PC-3 (cell line): ENCODE measurements at regions not wholly inside any gene's neighbourhood (a gene's known extent, or its start where the extent isn't known, plus 50 kb on each side); places are given as distances from the start of the nearest gene placed in this dataset.
A peak's percentile ranks its signal among the peaks of the same experiment; 100 is the strongest.

Experiments used
- ATAC-seq: fragments of 200-7000 bp; cut with Tn5 transposase; 2 replicates; pipeline ENCODE4 v1.9.1; 2020; ENCODE audit warnings: mild to moderate bottlenecking, moderate library complexity
- BruUV-seq: library from RNA; stranded (reverse); fragments of 400-500 nt; replicated peaks from 2 replicates; lab custom pipeline; 2021; lab: Mats Ljungman, UMichigan
- CTCF ChIA-PET: fragments of 300-600 bp; sonication (Branson Sonifier 250); formaldehyde crosslinking; loops from one replicate; lab custom pipeline; 2022; ENCODE audit warnings: antibody characterized with exemption; lab: Charles Lee
- POLR2A ChIA-PET: fragments of 300-600 bp; sonication (Branson Sonifier 250); formaldehyde crosslinking; loops from one replicate; lab custom pipeline; 2022; ENCODE audit warnings: antibody characterized with exemption; ENCODE audit not compliant: unreplicated experiment; lab: Charles Lee
- DNase-seq: peaks from one replicate; pipeline ENCODE4 v3.0.0-alpha.2; 2015
- H2AFZ ChIP-seq: fragments of 300-600 bp; sonication (generic); 2 replicates; pipeline ENCODE4 v1.6.0; 2016; ENCODE audit warnings: antibody characterized with exemption, low read length
- H3F3A ChIP-seq: fragments of 300-600 bp; sonication (generic); one replicate; pipeline ENCODE4 v1.6.0; 2017; ENCODE audit warnings: antibody characterized with exemption, low read length, control low read depth, mild to moderate bottlenecking; ENCODE audit not compliant: unreplicated experiment
- H3K27ac ChIP-seq: fragments of 300-600 bp; sonication (generic); 2 replicates; pipeline ENCODE4 v1.5.1; 2016; ENCODE audit warnings: mild to moderate bottlenecking, low read length
- H3K27me3 ChIP-seq: fragments of 300-600 bp; sonication (generic); 2 replicates; pipeline ENCODE4 v1.6.1; 2016; ENCODE audit warnings: low read length, mixed read lengths
- H3K36me3 ChIP-seq: fragments of 300-600 bp; sonication (generic); 2 replicates; pipeline ENCODE4 v1.6.1; 2016; ENCODE audit warnings: low read depth, mixed run types, low read length, mixed read lengths
- H3K4me1 ChIP-seq: fragments of 300-600 bp; sonication (generic); 2 replicates; pipeline ENCODE4 v1.5.1; 2016; ENCODE audit warnings: low read length; ENCODE audit not compliant: insufficient read depth
- H3K4me2 ChIP-seq: fragments of 300-600 bp; sonication (generic); 2 replicates; pipeline ENCODE4 v1.6.0; 2016; ENCODE audit warnings: low read length
- H3K4me3 ChIP-seq: fragments of 300-600 bp; sonication (generic); 2 replicates; pipeline ENCODE4 v1.5.1; 2016; ENCODE audit warnings: mild to moderate bottlenecking, low read length, mixed read lengths
- H3K79me2 ChIP-seq: fragments of 300-600 bp; sonication (generic); 2 replicates; pipeline ENCODE4 v1.6.1; 2017; ENCODE audit warnings: low read length, mixed read lengths
- H3K9ac ChIP-seq: fragments of 300-600 bp; sonication (generic); 2 replicates; pipeline ENCODE4 v1.6.0; 2016; ENCODE audit warnings: mild to moderate bottlenecking, low read length
- H3K9me2 ChIP-seq: fragments of 300-600 bp; sonication (generic); replicated peaks from 2 replicates; pipeline ENCODE4 v1.6.1; 2016; ENCODE audit warnings: mixed run types, low read length, mixed read lengths
- H3K9me3 ChIP-seq: fragments of 300-600 bp; sonication (generic); 2 replicates; pipeline ENCODE4 v1.6.1; 2016; ENCODE audit warnings: low read length, mixed read lengths
- H4K20me1 ChIP-seq: fragments of 300-600 bp; sonication (generic); 2 replicates; pipeline ENCODE4 v1.6.1; 2016; ENCODE audit warnings: low read length, mixed read lengths
- CTCF ChIP-seq: fragments of 300-600 bp; sonication (generic); conservative IDR thresholded peaks from 2 replicates; pipeline ENCODE4 v1.5.1; 2017; ENCODE audit warnings: antibody characterized with exemption, low read depth, mild to moderate bottlenecking, low read length
- EZH2 ChIP-seq: fragments of 300-600 bp; sonication (generic); IDR thresholded peaks from one replicate; pipeline ENCODE4 v1.6.1; 2017; ENCODE audit warnings: antibody characterized with exemption, mild to moderate bottlenecking, low read length; ENCODE audit not compliant: unreplicated experiment
- EZH2phosphoT487 ChIP-seq: fragments of 300-600 bp; sonication (generic); IDR thresholded peaks from 2 replicates; pipeline ENCODE4 v1.6.1; 2018; ENCODE audit warnings: mild to moderate bottlenecking, antibody characterized with exemption, low read length, borderline replicate concordance
- intact Hi-C: fragments of 100-400 bp; cut with micrococcal nuclease; formaldehyde crosslinking; loops from 2 replicates; pipeline ENCODE4 v1.9.0; 2023

GRCh38 chrX:45537936-45538335 lies 337.3 kb upstream of the DIPK2B start:
- no peak for ATAC-seq
- intact Hi-C loops, result no loop called here
- no peaks in the 10 kb centered on the region for H3K27me3 ChIP-seq
- POLR2A ChIA-PET, result no interaction called here
- H2AFZ ChIP-seq, result no peak overlapping the region
- no peaks in the 10 kb centered on the region for H3K36me3 ChIP-seq
- no TSS peak for BruUV-seq
- no peaks in the 10 kb centered on the region for H3K9me3 ChIP-seq
- no peaks in the 10 kb centered on the region for H3K79me2 ChIP-seq
- CTCF ChIA-PET, result no interaction called here
- TF ChIP-seq CTCF, result no peak
- TF ChIP-seq EZH2, result no peak
- TF ChIP-seq EZH2phosphoT487, result no peak
- H3K9ac ChIP-seq, result no peak overlapping the region
- no peak overlapping the region for H3K4me3 ChIP-seq
- no peak for DNase-seq
- H3K4me1 ChIP-seq, result no peaks in the 10 kb centered on the region
- H3F3A ChIP-seq, result no peaks in the 10 kb centered on the region
- H3K27ac ChIP-seq, result no peak overlapping the region
- H3K4me2 ChIP-seq, result no peak overlapping the region
- no peaks in the 10 kb centered on the region for H3K9me2 ChIP-seq
- H4K20me1 ChIP-seq, result no peaks in the 10 kb centered on the region

- Histone ChIP-seq H3K27ac (no peak overlapping the region), H3K9me3 (peaks cover 11% of the 10 kb centered on the region), H3K9me2 (no peaks in the 10 kb centered on the region), H3K79me2 (no peaks in the 10 kb centered on the region), H4K20me1 (no peaks in the 10 kb centered on the region), H3K9ac (no peak overlapping the region), H2AFZ (no peak overlapping the region), H3K4me1 (no peaks in the 10 kb centered on the region; the same call in 1 of the 2 replicates), H3K4me3 (no peak overlapping the region), H3K36me3 (peaks cover 12% of the 10 kb centered on the region; the same call in 1 of the 2 replicates), H3K4me2 (no peak overlapping the region), H3F3A (no peaks in the 10 kb centered on the region), H3K27me3 (no peaks in the 10 kb centered on the region)
- intact Hi-C loops, result no loop called here
- BruUV-seq, result no TSS peak
- ATAC-seq (no peak), DNase-seq (no peak)
- CTCF ChIA-PET, result no interaction called here
- TF ChIP-seq CTCF (no peak), EZH2 (no peak)
- POLR2A ChIA-PET, result no interaction called here
Observed at GRCh38 chrX:45527834-45528233, 327.2 kb upstream of the DIPK2B start.

DNA sequence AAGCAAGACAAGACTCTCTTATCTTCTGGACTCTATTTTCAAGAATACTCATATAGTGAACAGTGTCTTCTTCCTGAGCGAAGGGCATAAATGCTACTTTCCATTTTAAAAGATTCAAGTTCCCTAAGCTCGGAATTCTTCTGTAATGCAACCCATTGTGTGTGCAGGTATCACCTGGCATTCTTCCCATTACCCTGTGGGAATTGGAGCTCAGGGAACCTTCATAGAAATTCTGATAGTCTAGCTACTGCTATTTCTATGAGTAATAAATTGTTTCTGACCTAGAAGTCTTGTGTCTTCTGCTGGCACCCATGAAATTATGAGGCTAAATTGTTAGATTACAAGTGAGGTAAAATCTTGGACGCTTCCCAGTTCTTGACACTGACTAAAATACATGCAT lies 324.1 kb upstream of the DIPK2B start:
- CTCF ChIA-PET, result interaction anchor here (0.5 kb wide), 1 partner anchor 144 kb away, joined by 3 read pairs; no protein-coding TSS in a partner anchor
- peak; percentile 25 for DNase-seq

More for the DNA sequence above, 324.1 kb upstream of the DIPK2B start:
- no peak overlapping the region for H3K4me3 ChIP-seq
- no peak overlapping the region for H3K9ac ChIP-seq
- peaks cover 26% of the 10 kb centered on the region; the same call in 1 of the 2 replicates for H3K36me3 ChIP-seq
- POLR2A ChIA-PET, result no interaction called here
- no peaks in the 10 kb centered on the region for H3F3A ChIP-seq
- intact Hi-C loops, result no loop called here
- peak overlapping the region; percentile 63 for H3K27ac ChIP-seq
- H3K27me3 ChIP-seq, result no peaks in the 10 kb centered on the region
- no peak overlapping the region for H3K4me2 ChIP-seq
- no peaks in the 10 kb centered on the region for H4K20me1 ChIP-seq
- BruUV-seq, result no TSS peak
- TF ChIP-seq CTCF, result no peak
- TF ChIP-seq EZH2phosphoT487, result no peak
- no peak for TF ChIP-seq EZH2
- no peaks in the 10 kb centered on the region for H3K9me2 ChIP-seq
- no peaks in the 10 kb centered on the region; the same call in 1 of the 2 replicates for H3K4me1 ChIP-seq
- peaks cover 19% of the 10 kb centered on the region for H3K9me3 ChIP-seq
- no peak overlapping the region for H2AFZ ChIP-seq
- no peak for ATAC-seq
- H3K79me2 ChIP-seq, result no peaks in the 10 kb centered on the region
